NCI-H82 treated with DMSO at 0.1 percent for 48 hours (cell line): ENCODE measurements at regions not wholly inside any gene's neighbourhood (a gene's known extent, or its start where the extent isn't known, plus 50 kb on each side); places are given as distances from the start of the nearest gene placed in this dataset.
"Not testable (repeated sequence)": the region's sequence is repeated elsewhere in the genome, so short reads cannot be mapped to it uniquely, and the experiment has no call there.

Experiments used
- DNase-seq: peaks from one replicate; lab custom pipeline; 2025; ENCODE audit not compliant: unreplicated experiment; lab: John Stamatoyannopoulos, UW

DNA sequence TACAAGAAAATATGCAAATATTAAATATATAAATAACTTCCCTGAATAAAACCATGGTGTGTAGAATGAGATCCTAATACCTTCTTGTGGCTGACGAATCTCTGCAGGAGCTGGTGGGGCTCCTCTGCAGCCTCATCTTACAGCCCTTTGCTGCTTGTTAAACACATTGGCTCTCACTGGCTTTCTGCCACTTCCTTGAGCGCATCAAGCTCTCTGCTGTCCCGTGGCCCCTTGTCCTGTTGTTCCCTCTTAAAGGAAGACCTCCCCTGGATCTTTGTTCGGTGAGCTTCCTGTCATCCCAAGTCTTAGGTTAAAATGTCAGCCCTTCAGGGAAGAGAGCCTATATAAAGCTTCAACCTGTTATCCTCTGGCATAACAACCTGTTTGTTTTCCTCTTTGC lies 519.6 kb downstream of the DOK5 start:
- DNase-seq: no peak

GRCh38 chr20:54985091-54985490 lies 509.7 kb downstream of the DOK5 start:
- DNase-seq: no peak

GRCh38 chr20:54984104-54984448 lies 508.7 kb downstream of the DOK5 start:
- no peak for DNase-seq

GRCh38 chr20:54983394-54984103 lies 508.2 kb downstream of the DOK5 start:
- DNase-seq: not testable (repeated sequence)

- no peak for DNase-seq
Observed at GRCh38 chr20:54981175-54981574, 505.8 kb downstream of the DOK5 start.

DNA sequence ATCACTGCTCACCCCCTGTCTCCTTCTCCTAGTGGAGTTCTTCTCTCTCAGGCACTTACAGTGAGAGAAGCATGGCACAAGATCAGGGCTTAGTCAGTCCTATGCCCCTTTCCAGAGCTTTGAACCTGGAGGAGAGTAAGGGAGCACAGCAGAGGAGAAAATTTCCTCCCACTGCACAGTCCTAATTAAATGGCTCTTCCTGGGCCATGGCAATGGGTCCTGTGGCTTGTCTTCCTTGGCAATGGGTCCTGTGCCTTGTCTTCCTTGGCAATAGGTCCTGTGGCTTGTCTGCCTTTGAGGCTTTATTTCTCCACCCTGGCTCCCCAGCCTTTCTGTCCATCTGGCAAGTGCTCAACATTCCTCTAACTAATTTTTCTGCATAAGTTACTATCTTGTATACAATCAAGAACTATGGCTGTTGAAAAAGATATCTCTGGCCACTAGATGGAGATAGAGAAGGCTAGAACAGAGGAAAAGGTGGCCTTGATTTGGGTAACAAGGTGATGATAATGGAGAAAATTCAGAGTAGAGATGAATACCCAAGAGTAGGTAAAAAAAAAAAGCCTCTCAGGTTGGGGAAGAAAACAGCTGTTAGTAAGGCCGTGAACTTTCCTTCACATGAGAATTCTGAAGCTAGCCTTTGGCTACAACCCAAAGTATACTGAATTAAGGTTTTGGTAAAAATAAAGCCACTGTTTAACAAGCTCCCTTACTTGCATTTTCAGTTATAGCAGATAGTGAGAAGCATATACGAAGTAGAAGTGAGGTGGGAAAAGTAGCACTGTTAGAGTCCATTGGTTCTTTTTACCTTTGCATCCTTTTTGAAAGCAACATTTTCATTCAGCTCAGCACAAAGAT lies 504.9 kb downstream of the DOK5 start:
- no peak for DNase-seq

GRCh38 chr20:54950304-54950703 lies 474.9 kb downstream of the DOK5 start:
- no peak for DNase-seq

DNA sequence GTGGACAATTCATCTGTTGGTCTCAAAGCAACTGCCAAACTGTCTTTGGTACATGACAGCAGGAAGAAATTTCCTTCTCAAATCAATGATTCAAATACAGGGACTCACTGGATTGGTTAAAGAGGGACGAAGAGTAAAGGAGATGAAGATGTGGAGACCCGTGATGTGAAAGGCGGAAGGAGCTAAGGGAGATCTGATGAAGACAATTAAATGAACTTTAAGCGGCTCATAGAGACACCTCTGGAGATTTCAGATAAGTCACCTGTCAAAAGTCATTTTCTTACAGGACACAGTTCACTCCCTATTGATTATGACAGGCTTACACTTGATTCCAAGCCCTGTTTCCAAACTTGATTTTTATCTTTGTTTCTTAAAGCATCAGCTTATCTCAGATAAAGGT lies 466.3 kb downstream of the DOK5 start:
- DNase-seq: no peak

DNA sequence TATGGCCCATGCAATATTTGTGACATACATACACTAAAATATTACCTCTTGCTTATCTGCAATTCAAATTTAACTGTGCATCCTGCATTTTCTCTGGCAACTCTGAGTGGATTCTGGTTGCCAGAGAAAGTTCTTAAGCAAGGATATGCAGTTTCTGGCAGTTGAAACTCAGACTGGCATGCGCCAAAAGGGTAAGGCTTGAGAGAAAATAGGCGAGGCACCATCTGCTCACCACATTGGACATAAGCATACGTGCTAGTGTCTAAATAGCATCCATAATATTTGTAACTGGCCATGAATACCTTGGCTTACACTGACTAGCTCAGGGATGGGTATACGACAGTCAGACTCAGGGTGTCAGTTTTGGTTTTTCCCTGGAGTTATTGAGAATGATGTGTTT lies 465.1 kb downstream of the DOK5 start:
- no peak for DNase-seq

DNA sequence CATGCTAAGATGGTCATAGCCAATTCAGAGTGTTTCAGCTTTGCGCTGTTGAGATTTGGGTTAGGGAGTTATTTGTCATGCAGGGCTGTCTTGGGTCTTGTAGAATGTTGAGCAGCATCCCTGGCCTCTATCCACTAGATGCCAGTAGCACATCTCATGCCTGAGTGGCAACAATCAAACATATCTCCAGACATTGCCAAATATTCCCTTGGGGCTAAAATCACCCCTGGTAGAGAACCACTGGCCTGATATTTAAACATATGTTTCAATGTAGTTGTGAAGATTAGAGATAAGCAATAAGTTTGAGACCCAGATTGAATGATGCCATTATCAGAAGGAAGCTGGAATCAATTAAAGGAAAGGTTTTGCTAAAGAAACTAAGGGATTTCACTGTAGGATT lies 463.3 kb downstream of the DOK5 start:
- DNase-seq: no peak

- DNase-seq: no peak
Observed at GRCh38 chr20:54933212-54933904, 458.0 kb downstream of the DOK5 start.

- peak; percentile 70 for DNase-seq
Observed at GRCh38 chr20:54929191-54929590, 453.8 kb downstream of the DOK5 start.

DNA sequence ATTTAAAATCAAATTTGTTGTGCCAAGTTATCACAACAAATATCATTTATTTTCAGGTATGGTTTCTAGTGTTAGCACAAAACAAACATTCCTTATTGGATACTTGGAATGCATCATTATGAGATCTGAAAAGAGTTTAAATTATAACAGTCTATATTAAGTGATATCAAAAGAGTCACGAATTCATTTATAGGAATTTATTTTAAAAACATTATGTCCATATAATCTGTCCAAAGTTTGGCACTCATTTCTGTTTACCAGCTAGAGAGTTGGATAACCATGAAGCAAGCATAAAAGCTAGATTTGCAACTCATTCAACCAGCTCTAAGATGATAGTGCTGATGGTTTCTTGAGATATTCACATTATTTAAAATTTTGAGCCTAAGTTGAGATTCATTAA lies 453.2 kb downstream of the DOK5 start:
- no peak for DNase-seq

- DNase-seq: no peak
Observed at GRCh38 chr20:54922636-54923035, 447.2 kb downstream of the DOK5 start.

GRCh38 chr20:54922096-54922495 lies 446.7 kb downstream of the DOK5 start:
- no peak for DNase-seq

DNA sequence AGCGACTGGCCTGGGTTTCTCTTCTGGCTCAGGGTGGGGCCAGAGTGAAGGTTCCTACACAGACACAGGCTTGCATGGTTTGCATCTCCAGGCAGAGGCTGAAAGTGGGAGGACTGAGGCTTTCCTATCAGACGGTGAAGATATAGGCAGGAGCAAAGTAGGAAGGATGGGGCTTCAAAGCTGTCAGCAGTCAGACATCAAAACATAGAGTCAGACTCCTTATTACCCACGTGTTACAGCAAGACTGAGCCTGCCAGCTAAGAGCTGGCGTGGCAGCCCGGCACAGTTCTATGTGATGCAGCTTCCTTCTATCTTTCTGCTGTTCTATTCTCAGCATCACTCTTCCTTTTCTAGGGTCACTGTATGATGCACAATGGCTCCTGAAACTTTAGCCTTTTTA lies 445.1 kb downstream of the DOK5 start:
- no peak for DNase-seq

DNA sequence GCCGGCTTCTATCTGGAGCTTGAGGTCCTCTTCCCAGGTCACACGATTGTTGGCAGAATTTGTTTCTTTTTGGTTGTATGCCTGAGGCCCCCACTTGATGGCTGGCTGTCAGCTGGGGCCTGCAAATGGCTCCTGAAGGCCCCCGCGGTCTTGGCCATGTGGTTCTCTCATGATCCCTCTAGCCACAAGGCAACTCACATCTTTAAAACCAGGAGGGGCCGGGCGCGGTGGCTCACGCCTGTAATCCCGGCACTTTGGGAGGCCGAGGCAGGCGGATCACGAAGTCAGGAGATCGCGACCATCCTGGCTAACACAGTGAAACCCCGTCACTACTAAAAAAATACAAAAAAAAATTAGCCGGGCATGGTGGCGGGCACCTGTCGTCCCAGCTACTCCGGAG lies 443.6 kb downstream of the DOK5 start:
- not testable (repeated sequence) for DNase-seq

- no peak for DNase-seq
Observed at GRCh38 chr20:54914995-54915394, 439.6 kb downstream of the DOK5 start.

- DNase-seq: no peak
Observed at GRCh38 chr20:54909702-54910101, 434.3 kb downstream of the DOK5 start.

- DNase-seq: not testable (repeated sequence)
Observed at GRCh38 chr20:54906134-54906533, 430.7 kb downstream of the DOK5 start.

GRCh38 chr20:54897787-54898186 lies 422.4 kb downstream of the DOK5 start:
- DNase-seq: no peak

DNA sequence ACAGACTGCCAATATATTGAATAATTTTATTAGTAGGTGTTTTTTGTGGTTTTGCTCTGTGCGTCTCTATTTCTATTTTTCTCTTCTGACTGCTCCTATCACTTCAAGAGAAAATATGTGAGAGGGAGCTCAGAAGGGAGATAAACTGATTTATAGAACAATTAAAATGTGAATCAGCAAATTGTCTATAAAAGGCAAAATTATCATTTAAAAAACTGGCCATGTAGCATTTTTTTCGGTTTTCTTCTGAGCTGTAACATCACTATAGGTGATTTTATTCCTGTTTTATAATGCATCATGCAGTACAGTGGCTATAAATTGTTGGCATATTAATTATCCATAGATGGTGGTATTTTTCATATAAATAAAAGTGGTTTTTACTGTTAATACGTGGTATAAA lies 416.5 kb downstream of the DOK5 start:
- no peak for DNase-seq
